ENCODE measurements at regions not wholly inside any gene's neighbourhood (a gene's known extent, or its start where the extent isn't known, plus 50 kb on each side); places are given as distances from the start of the nearest gene placed in this dataset.

GRCh38 chr14:42860371-42860770 lies 1253.7 kb downstream of the LRFN5 start:
- no peak for DNase-seq

- DNase-seq: no peak
These were observed 1249.4 kb downstream of the LRFN5 start for GRCh38 chr14:42856106-42856505.

- DNase-seq: no peak
These were observed 1248.4 kb downstream of the LRFN5 start for GRCh38 chr14:42855085-42855484.

- DNase-seq: no peak
These were observed 1247.4 kb downstream of the LRFN5 start for GRCh38 chr14:42854061-42854460.

- DNase-seq: no peak
These were observed 1242.0 kb downstream of the LRFN5 start for GRCh38 chr14:42848652-42849051.

- no peak for DNase-seq
These were observed 1208.1 kb downstream of the LRFN5 start for GRCh38 chr14:42814817-42815216.

GRCh38 chr14:42806909-42807315 lies 1200.2 kb downstream of the LRFN5 start:
- DNase-seq: no peak

GRCh38 chr14:42804141-42804540 lies 1197.5 kb downstream of the LRFN5 start:
- peak; percentile 6 for DNase-seq

- DNase-seq: no peak
These were observed 1195.7 kb downstream of the LRFN5 start for GRCh38 chr14:42802346-42802745.

GRCh38 chr14:42792166-42792565 lies 1185.5 kb downstream of the LRFN5 start:
- DNase-seq: no peak

GRCh38 chr14:42782754-42783153 lies 1176.1 kb downstream of the LRFN5 start:
- DNase-seq: no peak

- peak; percentile 49 for DNase-seq
These were observed 1172.3 kb downstream of the LRFN5 start for GRCh38 chr14:42778984-42779383.

GRCh38 chr14:42750771-42751170 lies 1144.1 kb downstream of the LRFN5 start:
- no peak for DNase-seq

GRCh38 chr14:42742084-42742483 lies 1135.4 kb downstream of the LRFN5 start:
- no peak for DNase-seq

- no peak for DNase-seq
These were observed 1129.7 kb downstream of the LRFN5 start for GRCh38 chr14:42736408-42736807.

GRCh38 chr14:42734041-42734440 lies 1127.4 kb downstream of the LRFN5 start:
- no peak for DNase-seq

GRCh38 chr14:42732005-42732404 lies 1125.3 kb downstream of the LRFN5 start:
- no peak for DNase-seq

- DNase-seq: no peak
These were observed 1124.8 kb downstream of the LRFN5 start for GRCh38 chr14:42731480-42731879.

- no peak for DNase-seq
These were observed 1123.0 kb downstream of the LRFN5 start for GRCh38 chr14:42729681-42730080.

- DNase-seq: peak; percentile 89
These were observed 1112.7 kb downstream of the LRFN5 start for GRCh38 chr14:42719391-42719790.

- no peak for DNase-seq
These were observed 1108.6 kb downstream of the LRFN5 start for GRCh38 chr14:42715316-42715715.

GRCh38 chr14:42710071-42710470 lies 1103.4 kb downstream of the LRFN5 start:
- no peak for DNase-seq

GRCh38 chr14:42703501-42703900 lies 1096.8 kb downstream of the LRFN5 start:
- no peak for DNase-seq

- no peak for DNase-seq
These were observed 1080.7 kb downstream of the LRFN5 start for GRCh38 chr14:42687421-42687820.

- no peak for DNase-seq
These were observed 1077.0 kb downstream of the LRFN5 start for GRCh38 chr14:42683707-42684106.

- no peak for DNase-seq
These were observed 1070.0 kb downstream of the LRFN5 start for GRCh38 chr14:42676636-42677035.
